BJ (cell line): ENCODE measurements at regions not wholly inside any gene's neighbourhood (a gene's known extent, or its start where the extent isn't known, plus 50 kb on each side); places are given as distances from the start of the nearest gene placed in this dataset.

Experiments used
- CTCF ChIA-PET: fragments of 350-600 bp; formaldehyde crosslinking; extraction: SDS; loops from one replicate; lab custom pipeline; 2021; ENCODE audit warnings: antibody characterized with exemption, inconsistent platforms; lab: Yijun Ruan, JAX
- POLR2A ChIA-PET: fragments of 300-600 bp; sonication (Branson Sonifier 250); formaldehyde crosslinking; extraction: SDS; loops from one replicate; lab custom pipeline; 2021; ENCODE audit warnings: antibody characterized with exemption; lab: Charles Lee
- DNase-seq: peaks from one replicate; pipeline ENCODE4 v3.0.0-alpha.2; 2011; ENCODE audit warnings: low read depth
- H3K27me3 ChIP-seq: 2 replicates; pipeline ENCODE4 v1.6.0; 2011; ENCODE audit warnings: low read length; ENCODE audit not compliant: control insufficient read depth, insufficient read depth
- H3K36me3 ChIP-seq: 2 replicates; pipeline ENCODE4 v1.5.1; 2011; ENCODE audit warnings: low read length; ENCODE audit not compliant: control insufficient read depth, insufficient read depth
- H3K4me3 ChIP-seq: 2 replicates; pipeline ENCODE4 v1.5.1; 2011; ENCODE audit warnings: low read depth, mild to moderate bottlenecking, control low read depth, low read length
- TF ChIP-seq, protein P1 (sequence below): IDR thresholded peaks from 2 replicates; pipeline ENCODE4 v1.5.1; 2011; ENCODE audit warnings: low read depth, mild to moderate bottlenecking, control low read depth, inconsistent platforms, low read length, moderate library complexity; ENCODE audit not compliant: insufficient read depth

DNA sequence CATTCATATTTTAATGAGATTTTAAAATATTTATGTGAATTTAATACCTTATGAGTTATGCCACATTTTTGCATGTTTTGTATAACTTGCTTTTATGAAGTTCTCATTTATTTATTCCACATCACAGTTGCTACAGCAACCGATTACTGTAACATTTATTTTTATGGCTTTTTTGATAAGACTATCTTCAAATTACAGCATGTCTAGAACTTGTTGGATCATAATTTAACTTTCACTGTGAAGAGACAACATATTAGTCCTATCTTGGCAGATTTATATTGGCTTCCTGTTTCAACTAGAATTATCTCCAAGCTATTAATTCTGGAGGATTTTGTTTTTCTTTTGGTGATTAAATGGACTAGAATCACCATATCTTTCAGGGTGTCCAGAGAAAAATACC lies 793.7 kb upstream of the SLITRK5 start:
- no peak for DNase-seq
- H3K4me3 ChIP-seq = no peak overlapping the region
- POLR2A ChIA-PET = no interaction called here
- TF ChIP-seq, protein P1, sequence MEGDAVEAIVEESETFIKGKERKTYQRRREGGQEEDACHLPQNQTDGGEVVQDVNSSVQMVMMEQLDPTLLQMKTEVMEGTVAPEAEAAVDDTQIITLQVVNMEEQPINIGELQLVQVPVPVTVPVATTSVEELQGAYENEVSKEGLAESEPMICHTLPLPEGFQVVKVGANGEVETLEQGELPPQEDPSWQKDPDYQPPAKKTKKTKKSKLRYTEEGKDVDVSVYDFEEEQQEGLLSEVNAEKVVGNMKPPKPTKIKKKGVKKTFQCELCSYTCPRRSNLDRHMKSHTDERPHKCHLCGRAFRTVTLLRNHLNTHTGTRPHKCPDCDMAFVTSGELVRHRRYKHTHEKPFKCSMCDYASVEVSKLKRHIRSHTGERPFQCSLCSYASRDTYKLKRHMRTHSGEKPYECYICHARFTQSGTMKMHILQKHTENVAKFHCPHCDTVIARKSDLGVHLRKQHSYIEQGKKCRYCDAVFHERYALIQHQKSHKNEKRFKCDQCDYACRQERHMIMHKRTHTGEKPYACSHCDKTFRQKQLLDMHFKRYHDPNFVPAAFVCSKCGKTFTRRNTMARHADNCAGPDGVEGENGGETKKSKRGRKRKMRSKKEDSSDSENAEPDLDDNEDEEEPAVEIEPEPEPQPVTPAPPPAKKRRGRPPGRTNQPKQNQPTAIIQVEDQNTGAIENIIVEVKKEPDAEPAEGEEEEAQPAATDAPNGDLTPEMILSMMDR = no peak
- no peaks in the 10 kb centered on the region for H3K36me3 ChIP-seq
- no peaks in the 10 kb centered on the region for H3K27me3 ChIP-seq
- CTCF ChIA-PET = no interaction called here

DNA sequence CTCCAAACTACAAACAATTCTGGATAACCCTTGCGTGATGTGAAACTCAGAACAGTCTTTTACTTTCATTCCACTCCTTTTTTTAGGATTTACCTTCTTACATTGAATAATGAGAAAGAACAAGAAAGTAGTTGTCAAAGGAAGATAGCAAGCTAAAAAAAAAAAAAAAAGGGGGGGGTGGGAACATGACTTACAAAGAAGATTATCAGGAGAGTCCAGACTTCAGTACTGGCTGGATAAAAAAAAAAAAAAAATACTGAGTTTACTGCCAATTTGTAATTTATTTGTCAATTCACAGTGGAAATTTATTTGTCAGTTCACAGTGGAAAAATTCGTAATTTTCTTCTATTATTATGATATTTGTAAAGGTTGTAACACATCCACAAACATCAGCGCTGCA lies 792.4 kb upstream of the SLITRK5 start:
- ChIA-PET CTCF (interaction anchor here (0.6 kb wide), 1 partner anchor 135 kb away, joined by 3 read pairs; no protein-coding TSS in a partner anchor), POLR2A (no interaction called here)
- Histone ChIP-seq H3K36me3 (no peaks in the 10 kb centered on the region), H3K27me3 (no peaks in the 10 kb centered on the region), H3K4me3 (no peak overlapping the region)
- no peak for DNase-seq
- TF ChIP-seq, protein P1 = no peak

DNA sequence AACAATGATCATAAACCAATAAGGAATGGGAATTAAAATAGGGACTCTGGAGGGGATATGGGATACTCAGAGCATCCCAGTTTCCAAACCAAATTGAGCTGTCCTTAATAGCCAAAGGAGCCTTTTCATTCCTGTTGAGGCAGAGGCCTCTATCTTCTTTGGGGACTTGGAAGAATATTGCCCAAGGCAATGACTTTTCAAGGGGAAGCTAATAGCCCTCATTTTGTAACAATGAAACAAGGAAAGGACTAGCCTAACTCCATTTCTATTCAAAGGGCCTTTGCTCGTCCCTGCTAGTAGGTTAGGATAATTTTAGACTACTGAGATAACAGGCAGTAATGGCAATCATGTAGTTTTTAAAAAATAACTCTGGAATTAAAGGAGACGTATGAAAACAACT lies 789.8 kb upstream of the SLITRK5 start:
- CTCF ChIA-PET = no interaction called here
- Histone ChIP-seq H3K36me3 (no peaks in the 10 kb centered on the region), H3K27me3 (no peaks in the 10 kb centered on the region), H3K4me3 (no peak overlapping the region)
- POLR2A ChIA-PET = no interaction called here
- no peak for DNase-seq
- TF ChIP-seq, protein P1 = no peak

DNA sequence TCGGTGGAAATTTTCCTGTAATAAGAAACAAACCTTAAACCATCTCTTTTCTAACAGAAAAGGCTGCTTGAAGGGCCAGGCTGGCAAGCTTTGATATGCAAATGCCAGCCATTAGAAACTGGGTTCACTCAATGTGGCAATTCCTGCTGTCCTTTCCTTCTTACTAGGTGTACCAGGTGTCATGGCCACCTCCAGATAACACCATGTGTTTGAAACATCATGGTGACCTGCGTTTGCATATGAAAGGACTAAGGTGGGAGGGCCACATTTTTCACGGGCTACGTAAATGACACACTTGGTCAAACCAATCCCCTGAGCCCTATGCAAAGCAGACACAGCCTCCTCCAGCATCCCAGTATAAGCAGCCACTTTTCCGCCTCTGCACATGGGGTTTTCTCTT lies 789.1 kb upstream of the SLITRK5 start:
- H3K36me3 ChIP-seq = no peaks in the 10 kb centered on the region
- ChIA-PET CTCF (no interaction called here), POLR2A (no interaction called here)
- DNase-seq = no peak
- H3K27me3 ChIP-seq = no peaks in the 10 kb centered on the region
- no peak overlapping the region for H3K4me3 ChIP-seq
- TF ChIP-seq, protein P1 = no peak

DNA sequence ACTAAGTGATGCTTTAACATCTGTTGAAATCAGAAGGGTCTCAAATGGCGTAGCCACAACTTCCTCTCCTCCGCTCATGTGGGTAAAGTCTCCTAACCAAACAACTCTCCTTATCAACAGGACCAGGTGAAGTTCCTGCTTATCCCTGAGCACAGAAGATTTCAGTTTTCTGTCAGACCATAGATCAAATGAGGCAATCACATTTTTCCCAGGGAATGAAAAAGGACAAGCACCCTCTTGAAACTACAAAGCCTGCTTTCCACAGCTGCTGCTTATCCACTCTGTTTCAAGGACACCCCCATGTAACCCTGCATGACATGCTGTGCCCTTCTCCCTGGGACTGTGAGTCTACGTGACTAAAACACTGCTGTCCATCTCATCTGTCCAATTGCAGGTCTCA lies 788.3 kb upstream of the SLITRK5 start:
- Histone ChIP-seq H3K36me3 (no peaks in the 10 kb centered on the region), H3K27me3 (no peaks in the 10 kb centered on the region), H3K4me3 (no peak overlapping the region)
- ChIA-PET CTCF (no interaction called here), POLR2A (no interaction called here)
- TF ChIP-seq, protein P1 = no peak
- DNase-seq = no peak
